Islet of Langerhans (tissue), 1 donor: ENCODE measurements at regions not wholly inside any gene's neighbourhood (a gene's known extent, or its start where the extent isn't known, plus 50 kb on each side); places are given as distances from the start of the nearest gene placed in this dataset.
A peak's percentile ranks its signal among the peaks of the same experiment; 100 is the strongest.
"Not testable (repeated sequence)": the region's sequence is repeated elsewhere in the genome, so short reads cannot be mapped to it uniquely, and the experiment has no call there.

Source experiments
- FAIRE-seq: peaks from one replicate; lab custom pipeline; 2011; peaks lifted over from hg19 to GRCh38; lab: Jason Lieb, UNC

DNA sequence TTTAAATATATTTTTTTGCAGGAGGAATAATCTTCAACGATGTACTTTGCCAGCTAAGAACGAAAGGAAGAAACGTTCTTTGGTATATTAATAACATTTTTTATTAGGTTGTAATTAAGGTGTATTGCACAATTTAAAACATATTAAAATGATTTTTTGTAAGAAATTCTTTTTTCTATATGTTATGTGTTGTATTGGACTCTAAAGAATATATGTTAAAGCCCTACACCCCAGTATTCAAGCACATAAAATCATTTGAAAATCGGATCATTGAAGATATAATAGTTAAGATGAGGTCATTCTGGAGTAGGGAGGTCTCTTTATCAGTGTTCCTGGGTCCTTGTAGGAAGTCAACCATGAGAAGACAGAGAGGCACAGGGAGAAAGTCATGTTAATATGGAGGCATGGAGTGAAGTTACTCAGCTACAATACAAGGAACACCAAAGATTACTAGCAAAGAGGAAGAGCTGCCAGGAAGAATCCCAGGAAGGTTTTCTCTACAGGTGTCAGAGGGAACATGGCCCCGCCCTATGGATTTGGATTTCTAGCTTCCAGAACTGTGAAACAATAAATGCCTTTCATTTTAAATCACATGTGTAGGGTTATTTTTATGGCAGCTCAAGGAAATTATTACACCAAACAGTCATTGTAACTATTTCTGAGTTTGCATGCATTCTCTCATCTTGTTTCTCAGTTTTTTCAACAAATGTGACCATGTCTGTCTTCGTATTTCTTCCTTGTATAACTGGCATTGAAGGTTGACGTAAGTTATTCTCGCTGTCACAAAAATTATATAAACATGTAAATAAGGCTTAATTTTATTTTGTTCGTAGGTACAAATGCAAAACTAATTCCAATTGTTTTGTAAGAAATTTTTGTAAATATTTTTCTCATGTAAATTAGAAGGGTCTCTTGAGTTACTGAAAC lies 75.4 kb upstream of the VPREB1 start:
- no peak for FAIRE-seq

DNA sequence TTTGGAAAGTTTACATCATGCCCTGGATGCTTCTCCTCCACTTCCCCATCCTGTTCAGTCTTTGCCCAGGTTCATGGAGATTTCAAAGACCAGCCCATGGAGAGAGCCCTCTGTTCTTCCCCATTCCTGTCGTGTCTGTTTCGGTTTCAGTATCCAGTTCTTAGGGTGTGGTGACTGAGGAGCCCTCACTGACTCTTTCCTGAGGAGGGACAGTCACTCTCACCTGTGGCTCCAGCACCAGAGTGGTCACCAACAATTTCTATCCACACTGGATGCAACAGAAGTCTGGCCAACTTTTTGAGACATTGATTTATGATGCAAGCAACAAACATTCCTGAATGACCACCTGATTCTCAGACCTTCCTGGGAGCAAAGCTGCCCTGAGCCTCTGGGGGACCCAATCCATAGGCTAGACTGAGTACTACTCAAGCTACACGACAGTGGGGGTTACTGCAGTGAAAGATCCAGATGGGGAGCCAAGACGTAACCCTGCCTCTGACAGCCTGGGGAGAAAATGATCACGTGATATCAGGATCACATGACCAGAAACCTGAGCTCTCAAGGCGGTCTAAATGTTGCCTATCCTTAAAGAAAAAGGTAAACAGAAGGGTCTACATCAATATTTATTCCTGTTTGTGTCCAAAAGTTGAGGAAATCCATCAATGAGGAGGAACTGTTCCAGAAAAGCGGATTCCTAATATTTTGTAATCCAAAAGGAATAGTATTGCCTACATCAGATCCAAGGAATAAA lies 76.2 kb upstream of the VPREB1 start:
- FAIRE-seq, result peak; percentile 96

DNA sequence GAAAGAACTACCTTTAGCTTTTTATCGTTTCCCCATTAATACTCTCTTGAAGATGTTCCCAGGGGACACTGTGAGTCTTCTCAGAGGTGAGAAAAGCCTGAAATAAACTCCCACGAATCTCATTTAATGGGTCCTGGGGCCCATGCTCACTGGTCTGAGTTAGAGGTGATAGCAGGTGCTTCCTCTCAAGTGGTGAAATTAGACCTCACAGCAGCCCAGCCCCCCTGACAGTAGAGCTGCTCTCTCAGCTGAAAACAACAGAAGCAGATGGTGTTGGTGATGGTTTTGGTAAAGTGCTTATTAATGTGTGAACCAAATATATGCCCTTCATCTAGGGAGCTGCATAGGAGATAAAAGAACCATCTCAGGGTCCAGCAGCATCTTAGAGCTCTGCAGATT lies 76.8 kb upstream of the VPREB1 start:
- no peak for FAIRE-seq

DNA sequence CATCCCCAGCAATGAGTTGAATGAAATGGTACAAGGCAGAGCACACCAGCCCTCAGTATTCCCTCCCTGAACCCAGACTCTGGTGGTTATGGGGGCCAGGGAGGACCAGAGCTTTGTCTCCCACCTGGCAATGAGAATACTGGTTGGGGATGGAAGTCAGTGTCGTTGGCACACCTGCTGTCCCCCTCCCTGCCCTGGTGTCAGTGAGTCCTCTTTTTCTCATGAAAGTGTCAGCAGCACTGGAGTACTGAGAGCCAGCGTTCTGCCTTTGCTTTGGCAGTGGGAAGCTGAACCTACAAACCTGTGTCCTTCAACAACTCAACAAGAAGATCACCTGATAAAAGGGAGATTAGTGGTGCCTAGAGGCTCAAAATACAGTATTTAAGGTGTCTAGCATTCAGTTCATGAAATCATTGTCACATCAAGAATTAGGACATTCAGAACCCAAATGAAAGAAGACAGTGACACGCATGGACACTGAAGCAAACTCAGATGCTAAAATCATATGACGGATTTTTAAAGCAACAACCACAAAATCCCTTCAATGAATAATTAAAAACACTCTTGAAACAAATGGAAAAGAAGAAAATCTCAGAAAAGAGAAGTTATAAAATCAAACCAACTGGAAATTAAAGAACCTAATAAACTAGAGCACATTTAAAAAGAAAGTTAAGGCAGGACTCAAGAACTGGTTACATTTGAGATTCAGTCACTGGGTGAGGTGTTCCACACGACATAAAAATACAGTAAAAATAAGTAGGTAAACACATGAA lies 77.5 kb upstream of the VPREB1 start:
- peak; percentile 36 for FAIRE-seq

DNA sequence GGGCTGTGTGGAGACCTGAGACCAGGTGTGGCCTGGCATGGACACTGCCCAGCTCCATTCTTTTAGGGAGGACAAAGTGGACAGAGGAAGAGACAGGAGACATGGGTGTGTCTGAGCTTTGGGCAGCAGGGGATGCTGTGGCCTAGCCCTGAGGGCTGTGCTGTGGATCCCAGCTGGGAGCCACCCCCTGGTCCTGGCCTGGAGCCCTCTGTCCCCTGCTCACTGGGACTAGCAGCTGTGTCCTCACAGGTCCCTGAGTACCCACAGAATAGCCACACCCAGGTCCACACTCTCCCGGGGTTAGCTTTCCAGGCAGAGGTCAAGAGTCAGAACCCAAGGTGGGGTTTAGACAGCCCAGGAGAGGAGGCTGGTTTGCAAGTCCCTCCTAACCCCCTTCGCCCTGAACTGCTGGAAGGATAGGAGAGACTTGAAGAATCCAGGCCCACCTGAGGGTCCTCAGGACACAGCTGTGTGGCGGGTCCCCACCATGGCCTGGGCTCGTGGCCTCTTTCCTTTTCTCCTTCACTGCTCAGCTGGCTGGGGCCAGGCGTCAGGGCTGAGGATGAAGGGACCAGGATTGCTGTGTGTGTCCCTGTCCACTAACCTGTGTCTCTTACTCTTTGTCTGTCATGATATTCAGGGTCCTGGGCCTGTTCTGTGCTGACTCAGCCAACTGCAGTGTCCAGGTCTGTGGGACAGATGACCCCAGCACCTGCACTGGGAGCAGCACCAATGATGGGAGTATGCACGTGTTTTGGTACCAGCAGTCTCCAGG lies 78.5 kb upstream of the VPREB1 start:
- no peak for FAIRE-seq

DNA sequence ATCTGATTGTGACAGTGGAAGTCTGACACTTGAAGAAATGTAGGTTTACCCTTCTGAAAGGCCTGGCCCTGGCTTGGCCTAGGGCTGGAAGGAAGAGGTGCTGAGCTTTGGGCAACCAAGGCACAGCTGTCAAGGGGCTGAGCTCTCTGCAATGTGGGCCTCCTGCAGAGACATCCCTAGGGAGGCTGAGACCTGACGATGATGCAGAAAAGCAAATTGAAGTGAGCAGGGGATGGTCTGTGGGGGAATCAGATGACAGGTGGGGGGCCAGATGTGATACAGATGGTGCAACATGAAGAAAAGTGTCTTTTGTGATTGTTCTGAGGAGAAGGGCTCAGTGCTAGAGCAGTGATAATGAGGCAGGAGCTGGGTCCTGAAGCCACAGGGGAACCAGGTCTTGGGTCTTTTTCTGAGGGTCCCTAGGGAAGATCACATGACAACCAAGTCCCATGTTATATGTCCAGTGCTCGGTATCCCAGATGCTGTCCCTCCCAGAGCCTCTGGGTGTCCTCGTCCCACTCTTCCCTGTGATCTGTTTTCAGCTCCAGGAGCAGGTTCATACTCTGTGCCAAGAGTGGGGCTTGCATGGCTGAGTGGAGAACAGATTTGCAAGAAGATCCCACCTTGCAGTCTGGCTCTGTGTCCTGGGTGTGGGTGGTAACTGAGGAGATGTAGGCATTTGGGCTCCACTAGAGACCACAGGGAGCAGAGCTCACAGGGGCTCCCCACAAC lies 79.9 kb upstream of the VPREB1 start:
- no peak for FAIRE-seq

DNA sequence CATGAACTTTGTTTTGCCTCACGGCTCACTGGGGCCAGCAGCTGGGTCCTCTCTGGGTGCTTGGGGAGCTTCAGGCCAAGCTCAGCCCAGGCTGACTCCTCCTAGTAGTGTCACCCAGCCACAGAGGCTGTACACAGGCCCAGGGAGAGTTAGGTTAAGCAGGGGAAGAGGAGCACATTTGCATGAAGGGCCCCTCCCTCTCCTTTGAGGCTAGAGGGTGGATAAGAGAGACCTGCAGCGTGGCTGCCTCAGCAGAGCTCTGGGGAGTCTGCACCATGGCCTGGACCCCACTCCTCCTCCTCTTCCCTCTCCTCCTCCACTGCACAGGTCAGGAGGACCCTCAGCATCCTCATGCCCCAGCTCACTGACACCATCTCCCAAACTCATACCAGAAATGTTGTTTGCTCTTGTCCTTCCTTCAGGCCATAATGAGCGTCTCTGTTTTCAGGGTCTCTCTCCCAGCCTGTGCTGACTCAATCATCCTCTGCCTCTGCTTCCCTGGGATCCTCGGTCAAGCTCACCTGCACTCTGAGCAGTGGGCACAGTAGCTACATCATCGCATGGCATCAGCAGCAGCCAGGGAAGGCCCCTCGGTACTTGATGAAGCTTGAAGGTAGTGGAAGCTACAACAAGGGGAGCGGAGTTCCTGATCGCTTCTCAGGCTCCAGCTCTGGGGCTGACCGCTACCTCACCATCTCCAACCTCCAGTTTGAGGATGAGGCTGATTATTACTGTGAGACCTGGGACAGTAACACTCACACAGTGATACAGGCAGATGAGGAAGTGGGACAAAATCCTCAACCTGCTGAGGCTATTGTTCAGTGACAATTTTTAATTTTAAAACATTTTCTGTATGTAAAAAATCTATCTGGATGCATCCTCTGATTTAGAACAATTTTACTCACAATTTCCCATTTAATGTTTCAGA lies 82.4 kb upstream of the VPREB1 start:
- FAIRE-seq, result no peak

DNA sequence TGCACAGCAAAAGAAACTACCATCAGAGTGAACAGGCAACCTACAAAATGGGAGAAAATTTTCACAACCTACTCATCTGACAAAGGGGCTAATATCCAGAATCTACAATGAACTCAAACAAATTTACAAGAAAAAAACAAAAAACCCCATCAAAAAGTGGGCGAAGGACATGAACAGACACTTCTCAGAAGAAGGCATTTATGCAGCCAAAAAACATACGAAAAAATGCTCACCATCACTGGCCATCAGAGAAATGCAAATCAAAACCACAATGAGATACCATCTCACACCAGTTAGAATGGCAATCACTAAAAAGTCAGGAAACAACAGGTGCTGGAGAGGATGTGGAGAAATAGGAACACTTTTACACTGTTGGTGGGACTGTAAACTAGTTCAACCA lies 83.8 kb upstream of the VPREB1 start:
- FAIRE-seq, result not testable (repeated sequence)

DNA sequence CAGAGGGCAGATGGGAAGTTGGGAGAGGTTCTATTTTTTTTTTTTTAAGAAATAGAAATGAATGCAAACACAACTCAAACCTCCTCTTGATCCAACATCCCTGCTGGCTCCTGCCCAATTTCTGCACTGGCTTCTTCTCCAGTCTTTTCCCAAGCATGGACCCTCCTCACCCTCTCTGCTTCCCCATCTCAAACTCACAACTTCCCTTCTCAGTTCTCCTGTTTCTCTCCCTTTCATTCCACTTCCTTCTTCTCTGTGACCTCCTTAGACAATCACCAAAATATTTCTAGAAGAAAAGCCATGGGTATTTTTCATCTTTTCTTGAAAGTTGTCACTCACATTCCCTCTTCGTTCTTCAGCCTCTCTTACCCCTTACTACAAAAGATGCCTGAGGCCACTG lies 85.2 kb upstream of the VPREB1 start:
- no peak for FAIRE-seq

DNA sequence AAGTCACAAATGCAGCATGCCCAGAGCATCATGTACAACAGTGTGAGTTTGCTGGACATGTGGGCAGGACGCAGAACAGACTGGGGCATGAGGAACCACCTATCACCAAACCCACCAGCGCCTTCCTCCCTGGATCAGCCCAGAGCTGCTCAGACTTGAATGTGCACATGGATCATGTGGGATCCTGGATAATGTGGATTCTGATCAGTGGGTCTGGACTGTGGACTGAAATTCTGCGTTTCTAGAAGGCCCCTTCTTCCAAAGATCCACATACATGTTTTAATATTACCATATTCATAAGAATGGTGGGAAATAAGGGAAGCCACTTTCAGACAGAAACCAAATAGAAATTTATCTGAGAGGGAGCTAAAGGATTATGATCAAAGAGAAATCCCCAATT lies 85.6 kb upstream of the VPREB1 start:
- FAIRE-seq, result no peak

DNA sequence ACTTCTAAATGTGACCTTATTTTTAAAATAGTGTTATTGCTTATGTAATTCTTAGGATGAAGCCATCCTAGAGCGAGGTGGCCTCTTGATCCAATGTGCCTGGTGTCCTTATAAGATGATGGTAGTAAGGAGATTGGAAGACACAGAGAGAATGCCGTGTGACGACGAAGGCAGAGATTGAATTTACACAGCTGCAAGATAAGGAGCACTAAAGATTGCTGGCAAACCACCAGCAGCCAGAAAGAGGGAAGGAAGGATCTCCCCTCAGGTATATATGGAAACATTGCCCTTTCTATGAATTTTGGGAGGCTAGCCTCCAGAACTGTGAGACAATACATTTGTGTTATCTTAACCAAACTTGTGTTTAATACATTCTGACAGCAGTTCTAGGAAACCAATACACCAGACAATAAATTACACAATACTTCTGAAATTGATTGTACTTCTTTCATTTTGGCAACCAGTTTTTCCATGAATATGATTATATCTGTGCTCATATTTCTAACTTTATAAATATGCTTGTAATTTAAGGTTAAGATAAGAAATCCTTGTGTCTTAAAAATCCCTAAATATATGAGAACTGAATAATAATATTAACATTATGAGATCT lies 86.3 kb upstream of the VPREB1 start:
- FAIRE-seq, result no peak

DNA sequence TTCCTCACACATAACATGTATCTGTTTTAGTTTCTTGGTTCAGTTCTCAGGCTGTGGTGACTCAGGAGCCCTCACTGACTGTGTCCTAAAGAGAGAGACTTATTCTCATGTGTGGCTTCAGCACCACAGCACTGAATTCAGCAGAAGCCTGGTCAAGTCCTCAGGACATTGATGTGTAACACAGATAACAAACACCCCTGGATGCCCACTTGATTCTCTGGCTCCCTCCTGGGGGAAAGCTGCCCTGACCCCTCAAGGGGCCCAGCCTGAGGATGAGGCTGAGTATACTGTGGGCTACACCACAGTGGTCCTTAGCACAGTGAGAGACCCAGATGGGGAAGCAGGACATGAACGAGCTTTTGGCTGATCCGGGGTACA lies 87.2 kb upstream of the VPREB1 start:
- FAIRE-seq, result no peak

DNA sequence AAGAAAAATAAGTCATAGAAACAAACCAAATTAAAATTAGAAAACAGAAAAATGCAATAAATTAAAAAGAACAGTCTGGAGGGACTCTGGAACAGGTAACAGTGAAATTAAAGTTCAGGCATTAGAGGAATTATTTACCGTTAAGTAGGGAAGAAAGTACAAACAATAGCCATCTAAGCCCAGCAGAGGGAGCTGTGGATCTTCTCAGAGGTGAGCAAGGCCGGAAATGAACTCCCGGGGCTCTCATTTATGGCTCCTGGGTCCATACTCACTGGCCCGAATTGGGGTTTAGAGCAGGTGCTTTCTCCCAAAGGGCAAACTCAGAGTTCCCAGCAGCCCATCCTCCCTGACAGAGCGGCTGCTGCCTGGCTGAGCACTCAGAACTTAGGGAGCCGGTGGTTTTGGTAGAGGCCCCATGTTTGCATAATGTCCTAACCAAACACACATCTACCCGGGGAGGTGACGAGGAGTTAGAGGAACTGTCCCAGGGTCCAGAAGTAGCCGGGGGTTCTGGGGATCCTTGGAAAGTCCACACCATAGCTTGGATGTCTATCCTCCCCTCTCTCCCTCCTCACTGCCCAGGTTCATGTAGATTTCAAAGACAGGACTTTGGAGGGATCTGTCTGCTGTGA lies 87.8 kb upstream of the VPREB1 start:
- FAIRE-seq, result peak; percentile 93

DNA sequence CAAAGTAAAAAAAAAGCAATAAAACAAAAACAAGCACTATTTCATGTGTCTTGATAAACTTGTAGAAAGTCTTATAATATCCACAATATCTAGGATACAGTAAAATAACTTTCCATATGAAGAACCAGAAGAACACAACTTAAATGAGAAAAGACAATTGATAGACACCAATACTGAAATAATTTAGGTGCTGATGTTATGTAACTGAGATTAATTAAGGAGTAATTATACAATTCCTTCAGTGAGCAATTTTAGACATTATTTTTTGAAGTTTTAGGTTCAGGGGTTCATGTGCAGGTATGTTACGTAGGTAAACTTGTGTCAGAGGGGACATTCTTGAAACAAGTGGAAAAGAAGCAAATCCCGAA lies 88.3 kb upstream of the VPREB1 start:
- FAIRE-seq, result no peak

DNA sequence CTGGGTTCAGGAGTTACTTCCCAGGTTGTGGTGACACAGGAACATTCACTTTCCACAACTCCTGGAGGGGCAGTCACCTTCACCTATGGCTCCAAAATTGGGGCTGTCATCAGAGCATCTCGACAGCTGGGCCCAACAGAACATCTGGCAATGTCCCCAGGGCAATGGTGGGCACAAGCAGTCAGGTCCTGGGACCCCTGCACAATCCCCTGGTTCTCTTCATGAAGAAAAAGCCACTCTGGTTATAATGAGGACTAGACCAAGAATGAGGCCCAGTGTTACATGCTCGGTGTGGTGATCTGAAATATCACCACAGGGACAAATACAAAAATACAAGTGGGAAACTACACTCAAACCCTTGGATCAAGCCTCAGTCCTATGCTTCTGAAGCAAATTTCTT lies 89.0 kb upstream of the VPREB1 start:
- FAIRE-seq, result no peak

DNA sequence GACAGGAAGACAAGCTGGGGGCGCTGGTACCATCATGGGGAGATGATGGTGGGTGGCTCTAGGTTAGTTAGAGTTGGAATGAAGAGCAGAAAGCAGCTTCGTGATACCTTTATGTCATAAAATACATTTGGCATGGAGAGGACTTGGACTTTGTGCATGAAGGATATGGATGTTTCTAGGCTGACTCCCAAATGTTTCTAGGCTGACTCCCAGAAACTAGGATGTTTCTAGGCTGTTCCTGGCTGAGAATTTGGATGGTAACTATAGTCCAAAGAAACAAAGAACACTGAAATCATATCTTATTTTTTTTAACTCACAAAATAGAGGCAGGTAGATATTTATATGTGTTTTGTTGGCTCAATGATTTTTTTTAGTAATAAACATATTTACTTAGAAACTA lies 89.4 kb upstream of the VPREB1 start:
- FAIRE-seq, result no peak

DNA sequence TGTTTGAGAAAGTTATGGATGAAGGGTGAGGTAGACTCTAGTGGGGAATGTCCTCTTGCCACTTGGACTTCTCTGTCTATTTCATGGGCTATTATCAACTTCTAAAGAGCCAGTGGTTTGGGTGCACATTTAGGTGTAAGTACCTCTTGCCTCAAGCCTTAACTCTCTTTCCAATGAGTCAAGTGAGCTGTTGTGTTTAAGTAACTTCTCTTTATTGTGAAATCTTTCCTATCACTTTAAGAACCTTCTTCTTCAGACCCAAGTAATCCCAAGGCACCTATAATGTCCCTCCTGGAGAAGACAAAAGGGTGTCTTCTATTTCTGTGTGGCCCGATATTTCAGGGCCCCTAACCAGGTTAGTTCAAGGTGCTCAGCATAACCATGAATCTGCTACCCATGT lies 90.5 kb upstream of the VPREB1 start:
- FAIRE-seq, result no peak

DNA sequence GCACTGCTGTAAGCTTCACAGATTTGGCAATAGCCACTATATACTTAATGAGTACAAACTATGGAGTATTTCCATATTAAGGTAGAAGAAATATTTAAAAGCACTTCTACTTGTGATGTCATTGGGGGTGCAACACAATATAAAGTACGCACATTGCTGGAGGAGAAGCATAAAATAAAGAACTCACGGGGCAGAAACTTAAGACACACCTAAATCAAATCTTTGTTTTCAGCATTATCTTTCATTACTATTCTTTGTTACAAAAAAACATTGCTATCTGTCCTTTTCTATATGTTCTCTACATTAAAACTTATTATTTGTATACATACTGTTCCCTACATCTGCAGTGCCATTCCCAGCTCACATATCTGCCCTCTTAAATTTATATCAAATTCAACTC lies 93.3 kb upstream of the VPREB1 start:
- no peak for FAIRE-seq

DNA sequence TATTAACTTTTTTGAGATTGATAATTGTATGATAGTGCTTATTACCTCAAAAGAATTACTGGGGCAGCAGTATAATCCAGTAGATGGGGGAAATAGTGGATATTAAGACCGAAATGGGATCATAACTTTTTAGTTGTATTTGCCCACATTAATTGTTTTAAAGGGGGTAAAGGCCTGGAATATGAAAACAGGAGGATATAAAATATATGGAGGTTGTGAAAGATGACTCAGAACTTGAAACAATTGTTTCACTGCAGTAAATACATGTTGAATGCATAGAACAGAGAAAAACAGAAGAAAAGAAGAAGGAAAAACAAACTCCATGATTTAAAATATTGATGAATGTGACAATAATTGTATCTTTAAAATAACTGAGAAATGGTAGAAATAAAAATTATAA lies 94.1 kb upstream of the VPREB1 start:
- FAIRE-seq, result no peak
